ENCODE measurements at regions not wholly inside any gene's neighbourhood (a gene's known extent, or its start where the extent isn't known, plus 50 kb on each side); places are given as distances from the start of the nearest gene placed in this dataset.

DNA sequence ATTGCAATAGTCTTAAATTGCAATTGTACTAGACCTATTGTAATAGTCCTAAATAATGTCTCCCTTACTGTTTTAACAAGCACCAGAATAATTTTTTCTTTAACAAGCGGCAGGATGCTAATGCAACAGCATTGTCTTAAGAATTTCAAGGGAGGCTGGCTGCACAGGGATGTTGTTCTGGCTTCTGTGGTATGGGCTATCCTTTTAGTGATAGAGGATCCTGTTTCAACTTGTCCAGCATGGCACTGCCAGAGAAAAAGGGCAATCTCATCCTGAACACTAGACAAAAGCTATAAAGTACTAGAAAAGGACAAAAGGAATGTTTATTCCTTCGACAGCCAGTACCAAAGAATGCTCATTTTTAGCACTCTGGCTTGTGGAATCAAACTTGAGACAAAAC is 405.5 kb upstream of the ACTRT1 start:
- Histone ChIP-seq H3K36me3 (ENCODE audit: control insufficient read depth in 2 of 2, insufficient read depth in 2 of 2, low read length in 1 of 2) (no peaks in the 10 kb centered on the region), H3K27ac (ENCODE audit: control insufficient read depth, insufficient read depth) (no peak overlapping the region), H3K4me3 (no peak overlapping the region), H3K27me3 (replicated peaks in 1 of 2; ENCODE audit: control insufficient read depth in 2 of 2, insufficient read depth in 2 of 2, low read length in 1 of 2) (no peaks in the 10 kb centered on the region), H3K4me1 (ENCODE audit: control insufficient read depth, insufficient read depth, low read length) (no peaks in the 10 kb centered on the region), H4K20me1 (ENCODE audit: control insufficient read depth, insufficient read depth) (no peaks in the 10 kb centered on the region), H3K79me2 (ENCODE audit: control insufficient read depth, insufficient read depth, low read length) (no peaks in the 10 kb centered on the region), H3K4me2 (ENCODE audit: control insufficient read depth, insufficient read depth) (no peak overlapping the region), H2AFZ (ENCODE audit: control insufficient read depth, low read depth, low read length) (no peak overlapping the region), H3K9me3 (replicated peaks; ENCODE audit: control insufficient read depth, insufficient read depth, low read length) (no peaks in the 10 kb centered on the region), H3K9ac (ENCODE audit: control insufficient read depth, insufficient read depth, low read length) (no peak overlapping the region)
- in situ Hi-C loops (cut with MboI): no loop called here
- TF ChIP-seq ZNF622 (IDR thresholded peaks at IDR 0.05) (no peak), MAX (IDR thresholded peaks at IDR 0.05; ENCODE audit: low read depth, low read length) (no peak), RAD51 (IDR thresholded peaks at IDR 0.05) (no peak), CBX3 (IDR thresholded peaks at IDR 0.05; ENCODE audit: borderline replicate concordance, low read depth) (no peak), GABPA (IDR thresholded peaks at IDR 0.05; ENCODE audit: low read depth) (no peak), NR2C2 (IDR thresholded peaks at IDR 0.05; ENCODE audit: borderline replicate concordance, control insufficient read depth, insufficient read length, low read depth) (no peak), ZNF217 (IDR thresholded peaks at IDR 0.05) (no peak), GATAD2B (conservative IDR thresholded peaks at IDR 0.05; ENCODE audit: low read depth) (no peak), E2F8 (IDR thresholded peaks at IDR 0.05; ENCODE audit: low read depth, partially characterized antibody) (no peak), RAD21 (IDR thresholded peaks at IDR 0.05; ENCODE audit: insufficient read depth, low read depth, low read length) (no peak), SIX5 (IDR thresholded peaks at IDR 0.05; ENCODE audit: low read depth, low read length, severe bottlenecking) (no peak), PAX8 (IDR thresholded peaks at IDR 0.05) (no peak), PBX3 (IDR thresholded peaks at IDR 0.05; ENCODE audit: insufficient replicate concordance, low read depth, low read length) (no peak)
- TF ChIP-seq, protein P1, sequence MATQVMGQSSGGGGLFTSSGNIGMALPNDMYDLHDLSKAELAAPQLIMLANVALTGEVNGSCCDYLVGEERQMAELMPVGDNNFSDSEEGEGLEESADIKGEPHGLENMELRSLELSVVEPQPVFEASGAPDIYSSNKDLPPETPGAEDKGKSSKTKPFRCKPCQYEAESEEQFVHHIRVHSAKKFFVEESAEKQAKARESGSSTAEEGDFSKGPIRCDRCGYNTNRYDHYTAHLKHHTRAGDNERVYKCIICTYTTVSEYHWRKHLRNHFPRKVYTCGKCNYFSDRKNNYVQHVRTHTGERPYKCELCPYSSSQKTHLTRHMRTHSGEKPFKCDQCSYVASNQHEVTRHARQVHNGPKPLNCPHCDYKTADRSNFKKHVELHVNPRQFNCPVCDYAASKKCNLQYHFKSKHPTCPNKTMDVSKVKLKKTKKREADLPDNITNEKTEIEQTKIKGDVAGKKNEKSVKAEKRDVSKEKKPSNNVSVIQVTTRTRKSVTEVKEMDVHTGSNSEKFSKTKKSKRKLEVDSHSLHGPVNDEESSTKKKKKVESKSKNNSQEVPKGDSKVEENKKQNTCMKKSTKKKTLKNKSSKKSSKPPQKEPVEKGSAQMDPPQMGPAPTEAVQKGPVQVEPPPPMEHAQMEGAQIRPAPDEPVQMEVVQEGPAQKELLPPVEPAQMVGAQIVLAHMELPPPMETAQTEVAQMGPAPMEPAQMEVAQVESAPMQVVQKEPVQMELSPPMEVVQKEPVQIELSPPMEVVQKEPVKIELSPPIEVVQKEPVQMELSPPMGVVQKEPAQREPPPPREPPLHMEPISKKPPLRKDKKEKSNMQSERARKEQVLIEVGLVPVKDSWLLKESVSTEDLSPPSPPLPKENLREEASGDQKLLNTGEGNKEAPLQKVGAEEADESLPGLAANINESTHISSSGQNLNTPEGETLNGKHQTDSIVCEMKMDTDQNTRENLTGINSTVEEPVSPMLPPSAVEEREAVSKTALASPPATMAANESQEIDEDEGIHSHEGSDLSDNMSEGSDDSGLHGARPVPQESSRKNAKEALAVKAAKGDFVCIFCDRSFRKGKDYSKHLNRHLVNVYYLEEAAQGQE (IDR thresholded peaks at IDR 0.05; ENCODE audit: low read depth, low read length): no peak
- ATAC-seq (no peak), DNase-seq (ENCODE audit: low read depth, low spot score) (no peak), FAIRE-seq (no peak)
- ChIA-PET CTCF (no interaction called here), SMC1A (ENCODE audit: uncharacterized antibody, unreplicated experiment) (no interaction called here), RAD21 (ENCODE audit: unreplicated experiment) (no interaction called here), POLR2A (no interaction called here)
- intact Hi-C loops (cut with micrococcal nuclease; ENCODE audit: unreplicated experiment): no loop called here
- WGBS (ENCODE audit: insufficient coverage, insufficient replicate concordance, low lambda C conversion rate, missing lambda C conversion rate): 16% methylated on average over 2 of the region's 2 CpGs
- BruUV-seq (replicated peaks): no TSS peak
